RWPE2 (cell line): ENCODE measurements at regions not wholly inside any gene's neighbourhood (a gene's known extent, or its start where the extent isn't known, plus 50 kb on each side); places are given as distances from the start of the nearest gene placed in this dataset.

ENCODE experiments used
- ATAC-seq: fragments of 200-7000 bp; cut with Tn5 transposase; 3 replicates; pipeline ENCODE4 v1.9.1; 2021; ENCODE audit warnings: low read depth
- DNase-seq: peaks from one replicate; pipeline ENCODE4 v3.0.0-alpha.2; 2020; ENCODE audit warnings: low spot score
- H3K27ac ChIP-seq: fragments of 450-650 bp; 2 replicates; pipeline ENCODE4 v1.5.1; 2017; ENCODE audit warnings: mild to moderate bottlenecking; ENCODE audit not compliant: poor library complexity, severe bottlenecking
- H3K27me3 ChIP-seq: fragments of 250-450 bp; sonication (Bioruptor Pico); 2 replicates; pipeline ENCODE4 v1.5.1; 2021; ENCODE audit warnings: mild to moderate bottlenecking, moderate library complexity; ENCODE audit not compliant: insufficient read depth, poor library complexity, severe bottlenecking
- H3K36me3 ChIP-seq: fragments of 250-450 bp; sonication (Bioruptor Pico); 2 replicates; pipeline ENCODE4 v1.5.1; 2020; ENCODE audit warnings: low read depth, mild to moderate bottlenecking, moderate library complexity
- H3K4me1 ChIP-seq: fragments of 250-450 bp; sonication (Bioruptor Pico); 2 replicates; pipeline ENCODE4 v1.5.1; 2021; ENCODE audit warnings: mild to moderate bottlenecking, moderate library complexity; ENCODE audit not compliant: insufficient read depth, poor library complexity, severe bottlenecking
- H3K4me3 ChIP-seq: fragments of 250-450 bp; sonication (Bioruptor Pico); 2 replicates; pipeline ENCODE4 v1.5.1; 2021; ENCODE audit warnings: mild to moderate bottlenecking, moderate library complexity; ENCODE audit not compliant: severe bottlenecking
- H3K9me3 ChIP-seq: fragments of 250-450 bp; sonication (Bioruptor Pico); 2 replicates; pipeline ENCODE4 v1.5.1; 2021; ENCODE audit warnings: mild to moderate bottlenecking, moderate library complexity; ENCODE audit not compliant: severe bottlenecking
- CTCF ChIP-seq: fragments of 450-650 bp; IDR thresholded peaks from one replicate; pipeline ENCODE4 v1.5.1; 2017; ENCODE audit warnings: mild to moderate bottlenecking, moderate library complexity; ENCODE audit not compliant: poor library complexity, severe bottlenecking

GRCh38 chr13:102932331-102932730 is 86.5 kb downstream of the ERCC5 start:
- Histone ChIP-seq H3K36me3 (no peaks in the 10 kb centered on the region), H3K27ac (no peak overlapping the region), H3K27me3 (no peaks in the 10 kb centered on the region), H3K4me1 (no peaks in the 10 kb centered on the region), H3K4me3 (no peak overlapping the region), H3K9me3 (no peaks in the 10 kb centered on the region)
- DNase-seq (no peak), ATAC-seq (no peak)
- TF ChIP-seq CTCF = no peak

GRCh38 chr13:102930566-102930965 is 84.7 kb downstream of the ERCC5 start:
- Histone ChIP-seq H3K9me3 (no peaks in the 10 kb centered on the region), H3K4me1 (no peaks in the 10 kb centered on the region), H3K4me3 (no peak overlapping the region), H3K27ac (no peak overlapping the region), H3K36me3 (no peaks in the 10 kb centered on the region), H3K27me3 (no peaks in the 10 kb centered on the region)
- no peak for TF ChIP-seq CTCF
- DNase-seq (no peak), ATAC-seq (no peak)

GRCh38 chr13:102928941-102929675 is 83.3 kb downstream of the ERCC5 start:
- H3K27ac ChIP-seq = no peak overlapping the region
- H3K9me3 ChIP-seq = no peaks in the 10 kb centered on the region
- no peaks in the 10 kb centered on the region for H3K36me3 ChIP-seq
- no peaks in the 10 kb centered on the region for H3K27me3 ChIP-seq
- H3K4me1 ChIP-seq = no peaks in the 10 kb centered on the region
- H3K4me3 ChIP-seq = no peak overlapping the region
- DNase-seq = no peak
- TF ChIP-seq CTCF = no peak
- no peak for ATAC-seq
